ENCODE measurements at regions not wholly inside any gene's neighbourhood (a gene's known extent, or its start where the extent isn't known, plus 50 kb on each side); places are given as distances from the start of the nearest gene placed in this dataset.
"Not testable (repeated sequence)": the region's sequence is repeated elsewhere in the genome, so short reads cannot be mapped to it uniquely, and the experiment has no call there.

GRCh38 chr18:11372163-11372562, 222.8 kb upstream of the PIEZO2 start:
- H3K4me3 ChIP-seq (ENCODE audit: low read depth, low read length) = no peak overlapping the region
- no peak for TF ChIP-seq CTCF (IDR thresholded peaks at IDR 0.05; ENCODE audit: borderline replicate concordance, insufficient read depth, low read depth, low read length)

- no peak for TF ChIP-seq CTCF (IDR thresholded peaks at IDR 0.05; ENCODE audit: borderline replicate concordance, insufficient read depth, low read depth, low read length)
- H3K4me3 ChIP-seq (ENCODE audit: low read depth, low read length) = no peak overlapping the region
Measured at GRCh38 chr18:11369556-11369955, 220.2 kb upstream of the PIEZO2 start.

GRCh38 chr18:11368020-11368419, 218.7 kb upstream of the PIEZO2 start:
- H3K4me3 ChIP-seq (ENCODE audit: low read depth, low read length) = no peak overlapping the region
- no peak for TF ChIP-seq CTCF (IDR thresholded peaks at IDR 0.05; ENCODE audit: borderline replicate concordance, insufficient read depth, low read depth, low read length)

- TF ChIP-seq CTCF (IDR thresholded peaks at IDR 0.05; ENCODE audit: borderline replicate concordance, insufficient read depth, low read depth, low read length) = no peak
- no peak overlapping the region for H3K4me3 ChIP-seq (ENCODE audit: low read depth, low read length)
Measured at GRCh38 chr18:11367351-11367750, 218.0 kb upstream of the PIEZO2 start.

GRCh38 chr18:11366410-11366809, 217.0 kb upstream of the PIEZO2 start:
- H3K4me3 ChIP-seq (ENCODE audit: low read depth, low read length) = no peak overlapping the region
- no peak for TF ChIP-seq CTCF (IDR thresholded peaks at IDR 0.05; ENCODE audit: borderline replicate concordance, insufficient read depth, low read depth, low read length)

- H3K4me3 ChIP-seq (ENCODE audit: low read depth, low read length) = no peak overlapping the region
- no peak for TF ChIP-seq CTCF (IDR thresholded peaks at IDR 0.05; ENCODE audit: borderline replicate concordance, insufficient read depth, low read depth, low read length)
Measured at GRCh38 chr18:11362856-11363255, 213.5 kb upstream of the PIEZO2 start.

- H3K4me3 ChIP-seq (ENCODE audit: low read depth, low read length) = not testable (repeated sequence)
Measured at GRCh38 chr18:11361862-11362261, 212.5 kb upstream of the PIEZO2 start.

- TF ChIP-seq CTCF (IDR thresholded peaks at IDR 0.05; ENCODE audit: borderline replicate concordance, insufficient read depth, low read depth, low read length) = no peak
- H3K4me3 ChIP-seq (ENCODE audit: low read depth, low read length) = no peak overlapping the region
Measured at GRCh38 chr18:11357678-11358077, 208.3 kb upstream of the PIEZO2 start.

- not testable (repeated sequence) for H3K4me3 ChIP-seq (ENCODE audit: low read depth, low read length)
Measured at GRCh38 chr18:11344576-11344975, 195.2 kb upstream of the PIEZO2 start.

Data from GM12875 (cell line).